ENCODE measurements at regions not wholly inside any gene's neighbourhood (a gene's known extent, or its start where the extent isn't known, plus 50 kb on each side); places are given as distances from the start of the nearest gene placed in this dataset.

DNA sequence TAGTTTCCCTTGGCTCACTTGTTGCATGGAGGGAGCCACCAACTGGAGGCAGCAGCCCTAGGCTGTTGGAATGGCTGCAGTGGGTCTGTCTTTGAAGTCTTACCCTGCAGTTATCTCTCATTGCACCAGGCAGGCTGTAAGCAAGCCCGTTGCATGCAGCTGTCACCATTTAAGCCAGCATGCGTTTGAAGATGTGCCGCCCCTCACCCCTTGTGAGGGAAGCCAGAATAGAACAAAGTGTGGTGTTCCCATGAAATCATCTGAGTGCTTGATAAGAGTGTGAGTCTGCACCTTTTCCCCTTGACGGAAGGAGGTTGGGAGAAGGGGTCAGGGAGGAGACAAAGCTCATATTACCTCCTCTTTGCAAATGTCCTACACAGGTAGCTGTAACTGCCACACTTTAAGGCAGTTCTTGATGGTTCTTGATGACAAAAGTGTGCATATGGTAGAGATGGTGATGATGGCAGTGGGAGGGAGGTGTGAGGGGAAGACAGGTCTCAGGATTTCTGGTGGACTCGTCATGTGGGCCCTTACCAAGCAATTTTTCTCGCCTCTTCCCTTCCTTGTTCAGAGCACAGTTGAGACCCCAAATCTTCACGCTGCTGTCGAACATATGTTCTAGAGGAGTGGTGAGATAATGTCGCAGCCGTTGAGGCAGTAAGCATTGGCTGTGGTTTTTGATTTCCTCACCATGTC lies 191.4 kb upstream of the LEF1 start:
- Histone ChIP-seq H3K27me3 (no peaks in the 10 kb centered on the region), H3K36me3 (no peaks in the 10 kb centered on the region), H3K4me2 (no peak overlapping the region), H3K4me3 (no peak overlapping the region), H3K27ac (no peak overlapping the region), H4K20me1 (no peaks in the 10 kb centered on the region), H3K4me1 (peaks cover 0 to 9% (median 7%) of the 10 kb centered on the region in 10 experiments; a peak in 10 of 20 replicates), H3K9ac (no peak overlapping the region), H3K9me3 (replicated peaks in 1 of 11) (0 out of 22 replicates have a peak, but pooled peaks cover 0 to 5% (median 0%) of the 10 kb centered on the region in 11 experiments)
- no peak for TF ChIP-seq Cebpa-rat (IDR thresholded peaks at IDR 0.05)

DNA sequence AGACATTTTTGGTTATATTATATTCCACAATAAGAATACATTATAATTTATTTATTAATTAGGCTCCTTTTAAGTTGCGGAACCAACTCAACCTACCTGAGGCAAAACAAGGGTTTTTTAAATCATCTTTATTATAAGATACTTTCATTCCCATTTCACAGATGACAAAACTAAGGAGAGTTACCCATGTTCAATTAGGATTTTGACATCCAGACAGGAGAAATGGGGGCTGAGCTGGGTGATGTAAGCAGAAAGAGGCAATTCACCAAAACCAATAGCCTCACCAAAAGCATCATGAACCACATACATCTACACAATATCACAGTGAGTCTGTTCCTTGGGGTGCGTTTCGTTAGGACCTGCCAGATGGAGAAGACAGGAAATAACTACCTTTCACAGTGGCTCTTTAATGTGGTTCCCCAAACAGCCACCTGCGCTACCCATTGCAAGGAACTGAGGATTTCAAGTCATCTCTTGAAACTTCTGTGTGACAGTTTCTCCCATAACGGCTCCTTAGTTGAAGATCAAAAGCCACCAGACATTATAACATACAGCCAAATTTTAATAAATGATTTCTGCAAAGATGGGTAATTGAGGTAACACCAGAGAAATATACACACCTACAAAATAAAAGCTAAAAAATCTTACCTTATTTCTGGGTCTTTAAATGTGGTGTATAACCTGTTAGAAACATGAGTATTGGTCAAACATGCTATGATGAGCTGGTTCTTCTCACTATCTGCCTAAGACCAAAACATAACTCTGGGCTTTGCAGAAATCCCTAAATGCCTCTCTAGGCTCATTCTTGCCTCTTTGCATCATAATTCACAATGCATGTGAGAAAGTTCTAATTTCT lies 190.6 kb upstream of the LEF1 start:
- Histone ChIP-seq H3K9ac (no peak overlapping the region), H3K4me2 (no peak overlapping the region), H3K4me1 (peaks cover 0 to 9% (median 7%) of the 10 kb centered on the region in 10 experiments; a peak in 10 of 20 replicates), H4K20me1 (no peaks in the 10 kb centered on the region), H3K9me3 (replicated peaks in 1 of 11) (0 out of 22 replicates have a peak, but pooled peaks cover 0 to 5% (median 0%) of the 10 kb centered on the region in 11 experiments), H3K27ac (no peak overlapping the region), H3K4me3 (no peak overlapping the region), H3K36me3 (no peaks in the 10 kb centered on the region), H3K27me3 (no peaks in the 10 kb centered on the region)
- no peak for TF ChIP-seq Cebpa-rat (IDR thresholded peaks at IDR 0.05)

DNA sequence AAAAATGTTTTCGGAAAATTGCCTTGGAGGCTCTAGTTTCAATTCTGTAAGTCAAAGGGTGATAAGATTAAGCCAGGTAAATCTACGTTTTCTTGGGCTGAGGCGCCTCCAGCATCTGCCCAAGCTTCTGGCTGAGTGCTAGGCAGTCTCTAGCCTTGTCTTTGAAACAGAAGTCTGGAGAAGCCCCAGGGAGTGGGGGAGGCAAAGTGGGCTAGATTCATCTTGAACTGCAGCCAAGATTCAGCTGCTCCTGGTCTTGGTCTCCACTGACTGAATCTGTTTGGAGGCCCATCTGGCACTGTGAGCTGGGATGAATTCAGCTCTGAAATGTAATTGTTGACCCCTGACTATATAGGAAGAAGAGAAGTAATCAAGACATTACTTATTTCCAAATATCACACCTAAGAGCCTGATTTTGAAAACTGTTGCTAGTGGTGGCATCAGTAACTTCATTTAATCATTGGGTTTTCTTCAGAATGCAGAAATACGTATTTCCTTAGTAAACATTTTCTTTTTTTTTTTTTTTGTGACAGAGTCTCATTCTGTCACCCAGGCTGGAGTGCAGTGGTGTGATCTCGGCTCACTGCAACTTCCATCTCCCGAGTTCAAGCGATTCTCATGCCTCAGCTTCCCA lies 187.3 kb upstream of the LEF1 start:
- Histone ChIP-seq H3K27me3 (no peaks in the 10 kb centered on the region), H4K20me1 (no peaks in the 10 kb centered on the region), H3K36me3 (no peaks in the 10 kb centered on the region), H3K9me3 (replicated peaks in 1 of 11) (0 out of 22 replicates have a peak, but pooled peaks cover 0 to 4% (median 0%) of the 10 kb centered on the region in 11 experiments), H3K9ac (no peak overlapping the region), H3K4me3 (no peak overlapping the region), H3K27ac (no peak overlapping the region), H3K4me1 (peaks cover 0 to 9% (median 4%) of the 10 kb centered on the region in 10 experiments; a peak in 8 of 20 replicates), H3K4me2 (peak overlapping the region in 3 of 11 experiments; percentile 3 to 25 (median 10); a peak in 3 of 22 replicates)
- no peak for TF ChIP-seq Cebpa-rat (IDR thresholded peaks at IDR 0.05)

DNA sequence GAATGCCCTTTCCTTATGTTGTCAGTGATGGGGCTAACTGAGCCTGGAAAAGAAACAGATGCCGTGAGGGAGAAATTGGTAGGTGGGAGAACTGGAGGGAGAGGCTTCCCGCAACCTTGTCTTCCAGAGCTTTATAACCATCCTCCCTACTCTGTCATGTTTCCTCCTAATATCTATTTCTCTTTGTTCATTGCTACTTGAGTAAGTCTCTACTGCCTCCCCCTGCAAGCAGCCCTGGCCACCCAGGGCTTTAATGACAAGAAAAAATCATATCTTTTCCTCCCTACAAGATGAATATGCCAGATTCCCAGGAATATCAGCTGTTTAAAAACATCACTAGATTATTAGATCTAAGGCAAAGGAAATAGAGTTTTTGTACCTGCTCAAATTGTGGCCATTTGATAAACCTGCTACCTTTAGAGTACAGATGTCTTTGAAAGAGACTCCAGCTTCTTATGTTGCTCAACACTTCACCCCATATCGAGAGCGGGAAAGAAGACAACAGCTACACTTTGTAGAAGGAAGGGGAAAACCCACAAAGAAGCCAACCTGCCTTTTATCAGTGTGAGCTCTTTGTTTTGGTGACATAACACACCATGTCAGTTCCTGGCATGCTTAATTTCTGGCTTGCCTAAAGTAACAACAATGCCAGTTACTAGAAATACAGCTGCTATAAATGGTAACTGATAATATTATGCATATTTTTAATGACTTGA lies 186.6 kb upstream of the LEF1 start:
- Histone ChIP-seq H3K27ac (no peak overlapping the region), H3K4me2 (peak overlapping the region in 3 of 11 experiments; percentile 3 to 25 (median 10); a peak in 2 of 22 replicates), H3K4me1 (peaks cover 0 to 9% (median 4%) of the 10 kb centered on the region in 10 experiments; a peak in 8 of 20 replicates), H3K9ac (no peak overlapping the region), H3K9me3 (replicated peaks in 1 of 11) (peaks cover 0 to under 1% (median 0%) of the 10 kb centered on the region in 11 experiments; a peak in 1 of 22 replicates), H3K27me3 (no peaks in the 10 kb centered on the region), H4K20me1 (no peaks in the 10 kb centered on the region), H3K4me3 (no peak overlapping the region), H3K36me3 (no peaks in the 10 kb centered on the region)
- no peak for TF ChIP-seq Cebpa-rat (IDR thresholded peaks at IDR 0.05)

DNA sequence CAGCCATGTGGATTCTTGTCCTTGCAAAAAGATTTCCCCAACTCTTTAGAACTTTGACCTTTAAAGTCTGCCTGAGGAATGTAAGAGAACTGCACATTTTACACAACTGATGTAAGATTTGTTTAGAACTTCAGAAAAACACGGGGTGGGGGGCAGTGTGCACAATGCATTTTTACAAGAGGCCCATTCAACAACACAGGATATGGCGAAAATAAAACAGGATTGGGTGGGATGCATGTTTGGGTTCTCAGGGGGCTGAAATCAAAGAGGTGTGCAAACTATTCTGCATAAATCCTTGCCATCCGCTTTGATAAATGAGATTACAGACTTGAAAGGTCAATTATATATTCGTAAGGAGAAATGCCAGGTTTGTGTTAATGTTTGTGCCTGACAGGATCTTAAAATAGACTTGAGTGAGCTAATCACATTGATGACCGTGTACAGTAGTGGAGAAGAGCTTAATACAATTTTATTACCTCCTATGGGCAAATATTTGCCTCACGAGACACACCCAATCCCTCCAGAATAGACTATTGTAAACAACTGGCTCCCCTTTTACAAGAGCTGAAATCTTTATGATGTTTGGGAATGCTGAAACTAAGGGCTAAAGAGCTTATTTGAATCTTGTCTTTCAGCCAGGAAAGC lies 184.1 kb upstream of the LEF1 start:
- Histone ChIP-seq H4K20me1 (no peaks in the 10 kb centered on the region), H3K27ac (no peak overlapping the region), H3K4me1 (peaks cover 0 to 9% (median 4%) of the 10 kb centered on the region in 10 experiments; a peak in 8 of 20 replicates), H3K9ac (no peak overlapping the region), H3K9me3 (replicated peaks in 1 of 11) (peaks cover 0 to 9% (median 0%) of the 10 kb centered on the region in 11 experiments; a peak in 4 of 22 replicates), H3K4me3 (no peak overlapping the region), H3K4me2 (no peak overlapping the region), H3K27me3 (no peaks in the 10 kb centered on the region), H3K36me3 (no peaks in the 10 kb centered on the region)
- TF ChIP-seq Cebpa-rat (IDR thresholded peaks at IDR 0.05), result no peak

DNA sequence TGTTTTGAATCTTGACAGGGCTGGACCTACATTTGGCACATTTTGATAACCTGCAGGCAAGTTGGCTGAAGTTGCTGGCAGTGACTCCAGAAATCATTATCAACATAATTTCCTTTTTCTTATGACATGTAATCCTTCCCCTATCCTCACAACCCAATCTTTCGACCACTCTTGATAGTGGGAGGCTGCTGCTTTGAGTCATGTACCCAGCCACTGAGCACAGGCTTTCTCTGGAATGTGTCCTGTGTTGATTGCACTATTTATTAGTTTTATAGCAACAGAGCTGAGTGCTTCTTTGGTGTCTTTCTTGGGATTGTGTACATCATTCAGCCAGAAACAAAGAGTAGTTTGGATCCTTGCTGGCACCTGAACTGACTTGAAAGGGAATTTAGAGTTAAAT lies 183.1 kb upstream of the LEF1 start:
- Histone ChIP-seq H3K9me3 (replicated peaks in 1 of 11) (peaks cover 0 to 9% (median 0%) of the 10 kb centered on the region in 11 experiments; a peak in 4 of 22 replicates), H3K27ac (no peak overlapping the region), H4K20me1 (no peaks in the 10 kb centered on the region), H3K4me1 (peaks cover under 1 to 9% (median 6%) of the 10 kb centered on the region in 10 experiments; a peak in 17 of 20 replicates), H3K27me3 (no peaks in the 10 kb centered on the region), H3K36me3 (no peaks in the 10 kb centered on the region), H3K4me2 (no peak overlapping the region), H3K4me3 (no peak overlapping the region), H3K9ac (no peak overlapping the region)
- TF ChIP-seq Cebpa-rat (IDR thresholded peaks at IDR 0.05), result no peak

DNA sequence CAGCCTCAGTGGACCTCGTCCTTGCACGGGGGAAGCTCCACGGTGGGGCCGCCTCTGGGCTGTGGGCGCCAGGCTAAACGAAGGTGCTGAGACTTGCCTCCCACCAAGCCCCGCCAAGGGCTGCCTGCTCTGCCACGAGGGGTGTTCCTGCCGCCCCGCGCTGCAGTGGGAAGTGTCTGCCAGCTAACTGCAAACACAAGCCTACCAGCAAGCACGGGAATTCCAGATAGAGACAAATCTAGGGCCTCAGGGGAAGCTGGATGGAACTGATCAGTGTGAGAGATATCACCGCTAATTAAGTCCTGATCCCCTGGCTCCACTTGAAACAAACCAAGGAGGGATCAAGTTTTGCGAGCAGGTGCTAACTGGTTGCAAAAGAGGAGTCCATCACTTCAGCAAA lies 181.6 kb upstream of the LEF1 start:
- peaks cover 0 to 18% (median 12%) of the 10 kb centered on the region in 10 experiments; a peak in 15 of 20 replicates for H3K4me1 ChIP-seq
- no peak overlapping the region for H3K27ac ChIP-seq
- TF ChIP-seq Cebpa-rat (IDR thresholded peaks at IDR 0.05), result no peak

DNA sequence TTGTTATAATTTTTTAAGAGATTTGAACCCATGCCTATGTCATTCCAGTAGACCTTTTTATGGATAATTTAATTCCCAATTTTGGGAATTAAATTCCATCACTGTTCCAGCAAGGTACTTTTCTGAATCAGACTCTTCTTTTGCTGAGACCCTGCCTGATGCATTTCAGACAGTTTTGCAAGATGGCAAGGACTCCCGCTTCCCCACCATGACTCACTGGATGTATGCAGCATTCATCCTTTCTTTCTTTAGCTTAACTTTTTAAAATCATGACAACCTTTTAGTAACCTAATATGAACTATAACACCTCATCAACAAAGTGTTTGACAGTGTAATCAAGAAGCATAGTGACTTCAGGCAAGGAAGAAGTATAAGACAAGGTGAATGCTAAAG lies 178.1 kb upstream of the LEF1 start:
- Histone ChIP-seq H3K4me2 (peak overlapping the region in 6 of 11 experiments; percentile 19 to 82 (median 54); a peak in 10 of 22 replicates), H3K4me3 (no peak overlapping the region), H3K9me3 (replicated peaks in 1 of 11) (peaks cover 0 to 9% (median 0%) of the 10 kb centered on the region in 11 experiments; a peak in 4 of 22 replicates), H3K9ac (no peak overlapping the region), H3K36me3 (no peaks in the 10 kb centered on the region), H3K4me1 (peaks cover 0 to 18% (median 12%) of the 10 kb centered on the region in 10 experiments; a peak in 18 of 20 replicates), H4K20me1 (no peaks in the 10 kb centered on the region), H3K27me3 (no peaks in the 10 kb centered on the region; a peak in 1 of 22 replicates), H3K27ac (no peak overlapping the region)
- no peak for TF ChIP-seq Cebpa-rat (IDR thresholded peaks at IDR 0.05)

More for the DNA sequence above, 181.6 kb upstream of the LEF1 start:
- Histone ChIP-seq H3K4me3 (no peak overlapping the region), H4K20me1 (no peaks in the 10 kb centered on the region), H3K4me2 (no peak overlapping the region), H3K9me3 (replicated peaks in 1 of 11) (peaks cover 0 to 9% (median 0%) of the 10 kb centered on the region in 11 experiments; a peak in 4 of 22 replicates), H3K27me3 (no peaks in the 10 kb centered on the region), H3K36me3 (no peaks in the 10 kb centered on the region), H3K9ac (no peak overlapping the region)
